WTC11 (cell line): ENCODE measurements at regions not wholly inside any gene's neighbourhood (a gene's known extent, or its start where the extent isn't known, plus 50 kb on each side); places are given as distances from the start of the nearest gene placed in this dataset.
A peak's percentile ranks its signal among the peaks of the same experiment; 100 is the strongest.

ENCODE experiments used
- ATAC-seq: fragments of 200-7000 bp; cut with Tn5 transposase; 2 replicates; pipeline ENCODE4 v1.10.0; 2021; ENCODE audit warnings: mild to moderate bottlenecking, moderate library complexity
- CTCF ChIA-PET: fragments of 300-600 bp; sonication (Branson Sonifier 250); formaldehyde crosslinking; loops from one replicate; lab custom pipeline; 2021; ENCODE audit warnings: antibody characterized with exemption; lab: Charles Lee
- POLR2A ChIA-PET: fragments of 350-600 bp; sonication (Branson Sonifier 250); formaldehyde crosslinking; loops from one replicate; lab custom pipeline; 2021; ENCODE audit warnings: antibody characterized with exemption; lab: Charles Lee
- DNase-seq: peaks from one replicate; pipeline ENCODE4 v3.0.0; 2021; ENCODE audit warnings: low spot score
- H3K27ac Mint-ChIP-seq: 2 replicates; pipeline ENCODE4 v1.8.0; 2021; ENCODE audit warnings: mixed read lengths
- H3K27me3 Mint-ChIP-seq: 2 replicates; pipeline ENCODE4 v1.8.0; 2021; ENCODE audit warnings: low read depth, mild to moderate bottlenecking, moderate library complexity, mixed read lengths
- H3K36me3 Mint-ChIP-seq: 2 replicates; pipeline ENCODE4 v1.8.0; 2021; ENCODE audit warnings: mixed read lengths
- H3K4me1 Mint-ChIP-seq: 2 replicates; pipeline ENCODE4 v1.8.0; 2022; ENCODE audit warnings: mixed read lengths
- H3K4me3 Mint-ChIP-seq: 2 replicates; pipeline ENCODE4 v1.8.0; 2021; ENCODE audit warnings: mild to moderate bottlenecking, moderate library complexity, mixed read lengths
- H3K9me3 Mint-ChIP-seq: 2 replicates; pipeline ENCODE4 v1.8.0; 2021; ENCODE audit warnings: mixed read lengths
- FOXJ3 ChIP-seq: sonication (generic); formaldehyde crosslinking; IDR thresholded peaks from 2 replicates; pipeline ENCODE4 v1.9.0; 2021; ENCODE audit warnings: missing genetic modification reagents, mild to moderate bottlenecking, borderline replicate concordance
- FOXP1 ChIP-seq: sonication (generic); formaldehyde crosslinking; IDR thresholded peaks from 2 replicates; pipeline ENCODE4 v1.8.0; 2022; ENCODE audit warnings: missing genetic modification reagents, mild to moderate bottlenecking, moderate library complexity, borderline replicate concordance
- GTF2I ChIP-seq: fragments of 250-450 bp; sonication (Bioruptor Pico); conservative IDR thresholded peaks from 2 replicates; pipeline ENCODE4 v1.4.0; 2021; ENCODE audit warnings: mild to moderate bottlenecking
- IRF2 ChIP-seq: sonication (generic); formaldehyde crosslinking; IDR thresholded peaks from 2 replicates; pipeline ENCODE4 v1.8.0; 2022; ENCODE audit warnings: low read depth, missing genetic modification reagents, borderline replicate concordance
- JAZF1 ChIP-seq: fragments of 250-450 bp; sonication (Bioruptor Pico); IDR thresholded peaks from 2 replicates; pipeline ENCODE4 v1.9.0; 2021; ENCODE audit warnings: moderate library complexity, mild to moderate bottlenecking, inconsistent platforms
- MAX ChIP-seq: sonication (generic); formaldehyde crosslinking; IDR thresholded peaks from 2 replicates; pipeline ENCODE4 v1.8.0; 2022; ENCODE audit warnings: mild to moderate bottlenecking, missing genetic modification reagents
- MLX ChIP-seq: sonication (generic); formaldehyde crosslinking; IDR thresholded peaks from 2 replicates; pipeline ENCODE4 v1.8.1; 2023; ENCODE audit warnings: mild to moderate bottlenecking, missing genetic modification reagents, moderate library complexity
- NFYB ChIP-seq: sonication (generic); formaldehyde crosslinking; conservative IDR thresholded peaks from 2 replicates; pipeline ENCODE4 v1.8.0; 2022; ENCODE audit warnings: low read depth, missing genetic modification reagents
- NR1H2 ChIP-seq: sonication (generic); formaldehyde crosslinking; IDR thresholded peaks from 2 replicates; pipeline ENCODE4 v1.9.0; 2021; ENCODE audit warnings: mild to moderate bottlenecking, moderate library complexity, missing genetic modification reagents
- OVOL2 ChIP-seq: fragments of 250-450 bp; sonication (Bioruptor Pico); IDR thresholded peaks from 2 replicates; pipeline ENCODE4 v1.9.0; 2021; ENCODE audit warnings: mild to moderate bottlenecking, borderline replicate concordance
- RORB ChIP-seq: fragments of 250-450 bp; sonication (Bioruptor Pico); IDR thresholded peaks from 2 replicates; pipeline ENCODE4 v1.9.0; 2021; ENCODE audit warnings: mild to moderate bottlenecking
- SMAD4 ChIP-seq: sonication (generic); formaldehyde crosslinking; IDR thresholded peaks from 2 replicates; pipeline ENCODE4 v1.8.0; 2022; ENCODE audit warnings: mild to moderate bottlenecking, missing genetic modification reagents
- SOX15 ChIP-seq: fragments of 250-450 bp; sonication (Bioruptor Pico); IDR thresholded peaks from 2 replicates; pipeline ENCODE4 v1.9.0; 2021; ENCODE audit warnings: mild to moderate bottlenecking
- TCF7 ChIP-seq: sonication (generic); formaldehyde crosslinking; IDR thresholded peaks from 2 replicates; pipeline ENCODE4 v1.8.0; 2022; ENCODE audit warnings: mild to moderate bottlenecking, low read depth, missing genetic modification reagents, moderate library complexity
- USF2 ChIP-seq: sonication (generic); formaldehyde crosslinking; IDR thresholded peaks from 2 replicates; pipeline ENCODE4 v1.8.1; 2023; ENCODE audit warnings: mild to moderate bottlenecking, missing genetic modification reagents, moderate library complexity
- ZNF121 ChIP-seq: sonication (generic); formaldehyde crosslinking; IDR thresholded peaks from 2 replicates; pipeline ENCODE4 v1.8.0; 2023; ENCODE audit warnings: missing genetic modification reagents
- ZNF317 ChIP-seq: sonication (generic); formaldehyde crosslinking; IDR thresholded peaks from 2 replicates; pipeline ENCODE4 v1.8.1; 2023; ENCODE audit warnings: low read depth, mild to moderate bottlenecking, moderate library complexity, missing genetic modification reagents, borderline replicate concordance
- ZNF423 ChIP-seq: fragments of 250-450 bp; sonication (Bioruptor Pico); IDR thresholded peaks from 2 replicates; pipeline ENCODE4 v2.1.2; 2022; ENCODE audit warnings: mild to moderate bottlenecking, moderate library complexity

- DNase-seq = no peak
- Mint-ChIP-seq H3K4me3 (no peak overlapping the region), H3K36me3 (no peaks in the 10 kb centered on the region), H3K4me1 (peaks cover 24% of the 10 kb centered on the region), H3K27ac (no peak overlapping the region), H3K27me3 (no peaks in the 10 kb centered on the region), H3K9me3 (no peaks in the 10 kb centered on the region)
- ChIA-PET POLR2A (interaction anchor here (0.6 kb wide), 1 partner anchor 288 kb away, joined by 3 read pairs; the partner anchor contains the start of gene ZSWIM6), CTCF (interaction anchor here (0.6 to 2.0 kb wide), 2 partner anchors 39 to 565 kb away, joined by 3 to 5 read pairs; no protein-coding TSS in a partner anchor)
- TF ChIP-seq MAX (CRISPR knock-in tag) = no peak
- no peak for TF ChIP-seq NFYB (CRISPR knock-in tag)
- TF ChIP-seq TCF7 = no peak
- no peak for ATAC-seq
Observed at GRCh38 chr5:61619777-61620518, 287.9 kb downstream of the ZSWIM6 start.

GRCh38 chr5:61620699-61621182 is 288.7 kb downstream of the ZSWIM6 start:
- no peak for TF ChIP-seq NR1H2
- TF ChIP-seq USF2 (CRISPR knock-in tag) = no peak
- no peak for TF ChIP-seq FOXJ3 (CRISPR knock-in tag)
- TF ChIP-seq ZNF121 (CRISPR knock-in tag) = no peak
- no peak for TF ChIP-seq FOXP1 (CRISPR knock-in tag)
- no peak for TF ChIP-seq MLX (CRISPR knock-in tag)
- no peak for TF ChIP-seq GTF2I (CRISPR knock-in tag)
- no peak for TF ChIP-seq SOX15
- no peak for TF ChIP-seq OVOL2 (CRISPR knock-in tag)
- no peak for TF ChIP-seq RORB
- no peak for ATAC-seq

GRCh38 chr5:61621202-61621650 is 289.2 kb downstream of the ZSWIM6 start:
- Mint-ChIP-seq H3K9me3 (no peaks in the 10 kb centered on the region), H3K4me3 (no peak overlapping the region), H3K27me3 (no peaks in the 10 kb centered on the region), H3K36me3 (no peaks in the 10 kb centered on the region), H3K27ac (no peak overlapping the region), H3K4me1 (peaks cover 27% of the 10 kb centered on the region)
- ChIA-PET POLR2A (no interaction called here), CTCF (interaction anchor here (2.0 kb wide), 1 partner anchor 38 kb away, joined by 5 read pairs; no protein-coding TSS in a partner anchor)
- ATAC-seq (no peak), DNase-seq (no peak)
- TF ChIP-seq ZNF317 (no peak), SMAD4 (CRISPR knock-in tag) (no peak), JAZF1 (CRISPR knock-in tag) (no peak), USF2 (CRISPR knock-in tag) (peak; percentile 26; the same call in 1 of the 2 replicates), IRF2 (CRISPR knock-in tag) (no peak), ZNF423 (CRISPR knock-in tag) (no peak), MAX (CRISPR knock-in tag) (no peak)

More at GRCh38 chr5:61620699-61621182, 288.7 kb downstream of the ZSWIM6 start:
- no peak for DNase-seq
- CTCF ChIA-PET = interaction anchor here (0.6 to 2.0 kb wide), 2 partner anchors 38 to 566 kb away, joined by 3 to 5 read pairs; no protein-coding TSS in a partner anchor
- H3K4me3 Mint-ChIP-seq = no peak overlapping the region
- H3K36me3 Mint-ChIP-seq = no peaks in the 10 kb centered on the region
- H3K9me3 Mint-ChIP-seq = no peaks in the 10 kb centered on the region
- H3K27ac Mint-ChIP-seq = no peak overlapping the region
- no peaks in the 10 kb centered on the region for H3K27me3 Mint-ChIP-seq
- POLR2A ChIA-PET = interaction anchor here (0.6 kb wide), 1 partner anchor 289 kb away, joined by 3 read pairs; the partner anchor contains the start of gene ZSWIM6
- H3K4me1 Mint-ChIP-seq = peaks cover 27% of the 10 kb centered on the region
